Loucy (cell line): ENCODE measurements at regions not wholly inside any gene's neighbourhood (a gene's known extent, or its start where the extent isn't known, plus 50 kb on each side); places are given as distances from the start of the nearest gene placed in this dataset.

ENCODE experiments used
- CTCF ChIP-seq: fragments of 200-600 bp; sonication (generic); conservative IDR thresholded peaks from 2 replicates; pipeline ENCODE4 v1.5.1; 2014; ENCODE audit warnings: mild to moderate bottlenecking, antibody characterized with exemption, low read length
- EZH2phosphoT487 ChIP-seq: fragments of 200-600 bp; IDR thresholded peaks from 2 replicates; pipeline ENCODE4 v1.6.1; 2018; ENCODE audit warnings: antibody characterized with exemption, mild to moderate bottlenecking, moderate library complexity, borderline replicate concordance

GRCh38 chr10:78321000-78321399 lies 287.3 kb downstream of the RPS24 start:
- no peak for TF ChIP-seq CTCF
- no peak for TF ChIP-seq EZH2phosphoT487
